Vagina (tissue), 2 donors: ENCODE measurements at regions not wholly inside any gene's neighbourhood (a gene's known extent, or its start where the extent isn't known, plus 50 kb on each side); places are given as distances from the start of the nearest gene placed in this dataset.

Source experiments
- DNase-seq, 2 donors: peaks; one replicate each; pipeline ENCODE4 v3.0.0-alpha.2; 2017; ENCODE audit errors: extremely low spot score in 2 of 2
- H3K27ac ChIP-seq: fragments of 200-600 bp; sonication (generic); one replicate; pipeline ENCODE4 v1.5.1; 2019
- H3K27me3 ChIP-seq: fragments of 200-600 bp; sonication (generic); one replicate; pipeline ENCODE4 v1.5.1; 2019
- H3K36me3 ChIP-seq, 2 donors: fragments of 200-600 bp; sonication (generic); one replicate each; pipeline ENCODE4 v1.5.1; 2017 to 2019
- H3K4me1 ChIP-seq: fragments of 200-600 bp; sonication (generic); one replicate; pipeline ENCODE4 v1.5.1; 2019
- H3K4me3 ChIP-seq, 2 donors: fragments of 200-600 bp; sonication (generic); 1 replicate in 1 of 2; 2 replicates in 1 of 2; pipeline ENCODE4 v1.5.1; 2016 to 2019
- H3K9me3 ChIP-seq: fragments of 200-600 bp; sonication (generic); one replicate; pipeline ENCODE4 v1.5.1; 2019
- POLR2A ChIP-seq, 2 donors: fragments of 450-650 bp; IDR thresholded peaks; one replicate each; pipeline ENCODE4 v1.6.1; 2017; ENCODE audit warnings: antibody characterized with exemption in 2 of 2, mild to moderate bottlenecking in 2 of 2, moderate library complexity in 2 of 2
- POLR2AphosphoS5 ChIP-seq, 2 donors: sonication (generic); formaldehyde crosslinking; IDR thresholded peaks; one replicate each; pipeline ENCODE4 v1.9.0; 2017; ENCODE audit warnings: antibody characterized with exemption in 2 of 2, mild to moderate bottlenecking in 2 of 2, low read depth in 1 of 2; ENCODE audit not compliant: insufficient read depth in 1 of 2
- intact Hi-C: fragments of 100-400 bp; cut with DNase I; formaldehyde crosslinking; loops from one replicate; pipeline ENCODE4 v1.15.1; 2023
- TF ChIP-seq, protein P1 (sequence below), 3 experiments: fragments of 450-650 bp in 2 of 3; fragments of 200-600 bp in 1 of 3; sonication (generic) in 1 of 3; IDR thresholded peaks; one replicate each; pipeline ENCODE4 v1.5.1; 2017 to 2019; ENCODE audit warnings: antibody characterized with exemption in 3 of 3, mild to moderate bottlenecking in 2 of 3, moderate library complexity in 2 of 3

GRCh38 chrX:2583194-2584162 lies 82.7 kb upstream of the DHRSX start:
- intact Hi-C loops, result loop anchor here (5.0 kb wide), 1 partner anchor 936 kb away; no protein-coding TSS in a partner anchor
- peak overlapping the region in 1 of 2 donors; percentile 21 for H3K4me3 ChIP-seq
- no peak overlapping the region for H3K27ac ChIP-seq
- peaks cover 8% of the 10 kb centered on the region for H3K4me1 ChIP-seq
- H3K36me3 ChIP-seq, result no peaks in the 10 kb centered on the region
- TF ChIP-seq POLR2AphosphoS5 (IDR thresholded peaks at IDR 0.05; ENCODE audit: insufficient read depth in 1 of 2, low read depth in 1 of 2), result no peak
- no peak for TF ChIP-seq POLR2A (IDR thresholded peaks at IDR 0.05)
- TF ChIP-seq, protein P1, sequence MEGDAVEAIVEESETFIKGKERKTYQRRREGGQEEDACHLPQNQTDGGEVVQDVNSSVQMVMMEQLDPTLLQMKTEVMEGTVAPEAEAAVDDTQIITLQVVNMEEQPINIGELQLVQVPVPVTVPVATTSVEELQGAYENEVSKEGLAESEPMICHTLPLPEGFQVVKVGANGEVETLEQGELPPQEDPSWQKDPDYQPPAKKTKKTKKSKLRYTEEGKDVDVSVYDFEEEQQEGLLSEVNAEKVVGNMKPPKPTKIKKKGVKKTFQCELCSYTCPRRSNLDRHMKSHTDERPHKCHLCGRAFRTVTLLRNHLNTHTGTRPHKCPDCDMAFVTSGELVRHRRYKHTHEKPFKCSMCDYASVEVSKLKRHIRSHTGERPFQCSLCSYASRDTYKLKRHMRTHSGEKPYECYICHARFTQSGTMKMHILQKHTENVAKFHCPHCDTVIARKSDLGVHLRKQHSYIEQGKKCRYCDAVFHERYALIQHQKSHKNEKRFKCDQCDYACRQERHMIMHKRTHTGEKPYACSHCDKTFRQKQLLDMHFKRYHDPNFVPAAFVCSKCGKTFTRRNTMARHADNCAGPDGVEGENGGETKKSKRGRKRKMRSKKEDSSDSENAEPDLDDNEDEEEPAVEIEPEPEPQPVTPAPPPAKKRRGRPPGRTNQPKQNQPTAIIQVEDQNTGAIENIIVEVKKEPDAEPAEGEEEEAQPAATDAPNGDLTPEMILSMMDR (IDR thresholded peaks at IDR 0.05), result no peak
- DNase-seq, result no peak
- peaks cover 12% of the 10 kb centered on the region for H3K27me3 ChIP-seq
- no peaks in the 10 kb centered on the region for H3K9me3 ChIP-seq

GRCh38 chrX:2582667-2583066 lies 81.9 kb upstream of the DHRSX start:
- peaks cover 8% of the 10 kb centered on the region for H3K4me1 ChIP-seq
- DNase-seq, result no peak
- TF ChIP-seq, protein P1 (IDR thresholded peaks at IDR 0.05), result no peak
- no peak for TF ChIP-seq POLR2AphosphoS5 (IDR thresholded peaks at IDR 0.05; ENCODE audit: insufficient read depth in 1 of 2, low read depth in 1 of 2)
- TF ChIP-seq POLR2A (IDR thresholded peaks at IDR 0.05), result no peak
- no peak overlapping the region for H3K27ac ChIP-seq
- no peak overlapping the region for H3K4me3 ChIP-seq
- H3K27me3 ChIP-seq, result peaks cover 12% of the 10 kb centered on the region
- intact Hi-C loops, result loop anchor here (5.0 kb wide), 1 partner anchor 935 kb away; no protein-coding TSS in a partner anchor
- no peaks in the 10 kb centered on the region for H3K9me3 ChIP-seq
- H3K36me3 ChIP-seq, result no peaks in the 10 kb centered on the region

- Histone ChIP-seq H3K27ac (no peak overlapping the region), H3K27me3 (peaks cover 12% of the 10 kb centered on the region), H3K9me3 (no peaks in the 10 kb centered on the region), H3K36me3 (no peaks in the 10 kb centered on the region), H3K4me1 (peaks cover 8% of the 10 kb centered on the region), H3K4me3 (no peak overlapping the region)
- intact Hi-C loops, result loop anchor here (5.0 kb wide), 1 partner anchor 934 kb away; no protein-coding TSS in a partner anchor
- no peak for DNase-seq
- TF ChIP-seq, protein P1 (IDR thresholded peaks at IDR 0.05), result no peak
- TF ChIP-seq POLR2A (IDR thresholded peaks at IDR 0.05) (no peak), POLR2AphosphoS5 (IDR thresholded peaks at IDR 0.05; ENCODE audit: insufficient read depth in 1 of 2, low read depth in 1 of 2) (no peak)
Observed at GRCh38 chrX:2581296-2581695, 80.5 kb upstream of the DHRSX start.

GRCh38 chrX:2578864-2579263 lies 78.1 kb upstream of the DHRSX start:
- no peak for DNase-seq

More at GRCh38 chrX:2578864-2579263, 78.1 kb upstream of the DHRSX start:
- Histone ChIP-seq H3K4me3 (no peak overlapping the region), H3K27ac (no peak overlapping the region), H3K9me3 (no peaks in the 10 kb centered on the region), H3K4me1 (peaks cover 8% of the 10 kb centered on the region), H3K27me3 (peaks cover 12% of the 10 kb centered on the region), H3K36me3 (no peaks in the 10 kb centered on the region)
- intact Hi-C loops, result no loop called here
- TF ChIP-seq POLR2A (IDR thresholded peaks at IDR 0.05) (no peak), POLR2AphosphoS5 (IDR thresholded peaks at IDR 0.05; ENCODE audit: insufficient read depth in 1 of 2, low read depth in 1 of 2) (no peak)
- TF ChIP-seq, protein P1 (IDR thresholded peaks at IDR 0.05), result no peak
